ENCODE measurements at regions not wholly inside any gene's neighbourhood (a gene's known extent, or its start where the extent isn't known, plus 50 kb on each side); places are given as distances from the start of the nearest gene placed in this dataset.
A peak's percentile ranks its signal among the peaks of the same experiment; 100 is the strongest.
"Not testable (repeated sequence)": the region's sequence is repeated elsewhere in the genome, so short reads cannot be mapped to it uniquely, and the experiment has no call there.

GRCh38 chr2:228768141-228768540 lies 502.9 kb downstream of the PID1 start:
- not testable (repeated sequence) for H3K27me3 ChIP-seq, H3K36me3 ChIP-seq, DNase-seq, H3K4me3 ChIP-seq
- H3K9me3 ChIP-seq, result peaks cover 11% of the 10 kb centered on the region

GRCh38 chr2:228767196-228767595 lies 503.9 kb downstream of the PID1 start:
- Histone ChIP-seq H3K4me3 (no peak overlapping the region), H3K36me3 (no peaks in the 10 kb centered on the region; the same call in 1 of the 2 replicates), H3K27me3 (no peaks in the 10 kb centered on the region), H3K9me3 (peaks cover 8% of the 10 kb centered on the region; the same call in 1 of the 2 replicates)
- peak; percentile 71 for DNase-seq

GRCh38 chr2:228763379-228763981 lies 507.6 kb downstream of the PID1 start:
- no peak for DNase-seq
- no peaks in the 10 kb centered on the region for H3K27me3 ChIP-seq
- H3K9me3 ChIP-seq, result no peaks in the 10 kb centered on the region
- H3K36me3 ChIP-seq, result no peaks in the 10 kb centered on the region
- H3K4me3 ChIP-seq, result no peak overlapping the region

GRCh38 chr2:228762565-228762964 lies 508.5 kb downstream of the PID1 start:
- DNase-seq, result no peak
- H3K36me3 ChIP-seq, result no peaks in the 10 kb centered on the region
- no peaks in the 10 kb centered on the region for H3K27me3 ChIP-seq
- H3K9me3 ChIP-seq, result no peaks in the 10 kb centered on the region
- H3K4me3 ChIP-seq, result no peak overlapping the region

- not testable (repeated sequence) for H3K9me3 ChIP-seq, DNase-seq, H3K4me3 ChIP-seq, H3K27me3 ChIP-seq, H3K36me3 ChIP-seq
Measured at GRCh38 chr2:228755661-228756060, 515.4 kb downstream of the PID1 start.

- Histone ChIP-seq H3K36me3 (no peaks in the 10 kb centered on the region), H3K9me3 (no peaks in the 10 kb centered on the region), H3K27me3 (no peaks in the 10 kb centered on the region), H3K4me3 (no peak overlapping the region)
- DNase-seq, result no peak
Measured at GRCh38 chr2:228747483-228747882, 523.6 kb downstream of the PID1 start.

- Histone ChIP-seq H3K4me3 (no peak overlapping the region), H3K36me3 (no peaks in the 10 kb centered on the region), H3K27me3 (no peaks in the 10 kb centered on the region), H3K9me3 (no peaks in the 10 kb centered on the region; the same call in 1 of the 2 replicates)
- peak; percentile 4 for DNase-seq
Measured at GRCh38 chr2:228738671-228739380, 532.3 kb downstream of the PID1 start.

GRCh38 chr2:228735697-228736096 lies 535.4 kb downstream of the PID1 start:
- DNase-seq, result no peak
- peaks cover 6% of the 10 kb centered on the region for H3K9me3 ChIP-seq
- H3K36me3 ChIP-seq, result no peaks in the 10 kb centered on the region
- no peak overlapping the region for H3K4me3 ChIP-seq
- no peaks in the 10 kb centered on the region for H3K27me3 ChIP-seq

- Histone ChIP-seq H3K36me3 (no peaks in the 10 kb centered on the region), H3K27me3 (no peaks in the 10 kb centered on the region), H3K9me3 (peaks cover 15% of the 10 kb centered on the region), H3K4me3 (no peak overlapping the region)
- peak; percentile 85 for DNase-seq
Measured at GRCh38 chr2:228731517-228731916, 539.6 kb downstream of the PID1 start.

- no peaks in the 10 kb centered on the region for H3K27me3 ChIP-seq
- no peaks in the 10 kb centered on the region for H3K36me3 ChIP-seq
- no peak overlapping the region for H3K4me3 ChIP-seq
- peaks cover 17% of the 10 kb centered on the region for H3K9me3 ChIP-seq
- no peak for DNase-seq
Measured at GRCh38 chr2:228728961-228729360, 542.1 kb downstream of the PID1 start.

GRCh38 chr2:228725031-228725430 lies 543.5 kb upstream of the SPHKAP start:
- Histone ChIP-seq H3K36me3 (no peaks in the 10 kb centered on the region), H3K9me3 (peaks cover 12% of the 10 kb centered on the region; the same call in 1 of the 2 replicates), H3K27me3 (no peaks in the 10 kb centered on the region), H3K4me3 (no peak overlapping the region)
- DNase-seq, result no peak

- H3K4me3 ChIP-seq, result no peak overlapping the region
- H3K27me3 ChIP-seq, result no peaks in the 10 kb centered on the region
- H3K9me3 ChIP-seq, result peaks cover 12% of the 10 kb centered on the region; the same call in 1 of the 2 replicates
- DNase-seq, result no peak
- no peaks in the 10 kb centered on the region for H3K36me3 ChIP-seq
Measured at GRCh38 chr2:228723599-228723998, 542.1 kb upstream of the SPHKAP start.

- H3K36me3 ChIP-seq, result no peaks in the 10 kb centered on the region
- no peaks in the 10 kb centered on the region for H3K27me3 ChIP-seq
- peaks cover 11% of the 10 kb centered on the region; the same call in 1 of the 2 replicates for H3K9me3 ChIP-seq
- DNase-seq, result no peak
- H3K4me3 ChIP-seq, result no peak overlapping the region
Measured at GRCh38 chr2:228722311-228722710, 540.8 kb upstream of the SPHKAP start.

- H3K36me3 ChIP-seq, result no peaks in the 10 kb centered on the region
- no peak for DNase-seq
- H3K9me3 ChIP-seq, result peaks cover 4% of the 10 kb centered on the region; the same call in 1 of the 2 replicates
- no peak overlapping the region for H3K4me3 ChIP-seq
- H3K27me3 ChIP-seq, result no peaks in the 10 kb centered on the region
Measured at GRCh38 chr2:228720895-228721294, 539.4 kb upstream of the SPHKAP start.

GRCh38 chr2:228709788-228710371 lies 528.4 kb upstream of the SPHKAP start:
- Histone ChIP-seq H3K36me3 (no peaks in the 10 kb centered on the region), H3K9me3 (peaks cover 6% of the 10 kb centered on the region), H3K27me3 (no peaks in the 10 kb centered on the region), H3K4me3 (no peak overlapping the region)
- no peak for DNase-seq

- Histone ChIP-seq H3K27me3 (no peaks in the 10 kb centered on the region), H3K36me3 (no peaks in the 10 kb centered on the region), H3K4me3 (no peak overlapping the region), H3K9me3 (no peaks in the 10 kb centered on the region)
- DNase-seq, result no peak
Measured at GRCh38 chr2:228707846-228708245, 526.4 kb upstream of the SPHKAP start.

GRCh38 chr2:228705318-228705717 lies 523.8 kb upstream of the SPHKAP start:
- Histone ChIP-seq H3K36me3 (peaks cover 5% of the 10 kb centered on the region; the same call in 1 of the 2 replicates), H3K4me3 (no peak overlapping the region), H3K9me3 (peaks cover 1% of the 10 kb centered on the region; the same call in 1 of the 2 replicates), H3K27me3 (no peaks in the 10 kb centered on the region)
- no peak for DNase-seq
